ENCODE measurements at regions not wholly inside any gene's neighbourhood (a gene's known extent, or its start where the extent isn't known, plus 50 kb on each side); places are given as distances from the start of the nearest gene placed in this dataset.

DNA sequence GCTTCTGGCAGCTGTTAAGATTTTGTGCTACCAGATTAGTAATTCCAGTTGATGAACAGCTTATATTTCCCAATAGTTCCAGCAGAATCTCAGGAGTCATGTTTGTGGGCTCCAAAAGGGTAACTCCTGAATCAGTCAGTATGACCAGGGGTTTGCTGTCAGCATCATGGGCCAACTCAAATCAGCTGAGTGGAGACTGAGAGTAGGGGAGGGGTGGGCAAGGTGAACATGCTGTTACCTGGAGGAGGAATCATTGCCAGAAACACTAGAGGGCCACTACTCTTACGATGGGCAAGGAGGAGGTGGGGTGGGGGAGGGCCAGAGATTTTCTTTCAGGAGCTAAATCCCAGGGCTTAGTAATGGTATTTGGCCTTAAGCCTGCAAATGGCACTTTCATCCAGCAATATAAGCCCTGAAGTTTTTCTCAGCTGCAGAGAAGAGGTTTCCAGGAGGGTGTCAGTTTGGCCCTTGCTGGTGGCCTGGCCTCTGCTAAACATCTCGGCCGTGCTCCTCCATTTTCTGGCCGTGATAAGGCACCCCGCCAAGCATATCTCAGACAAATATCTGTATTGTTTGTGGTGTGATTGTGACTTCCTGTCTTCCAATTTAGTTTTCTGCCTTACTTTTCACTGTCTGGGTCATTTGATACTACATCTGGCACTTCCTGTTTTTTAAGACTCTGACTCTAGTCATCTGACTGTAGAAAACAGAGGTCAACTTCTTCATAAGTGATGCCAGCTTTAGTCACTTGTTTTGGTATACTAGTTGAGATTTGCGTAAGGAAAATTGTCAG lies 120.5 kb upstream of the CXCR4 start:
- DNase-seq, result no peak

- no peak for DNase-seq
These were observed 118.1 kb upstream of the CXCR4 start for GRCh38 chr2:136236019-136236418.

DNA sequence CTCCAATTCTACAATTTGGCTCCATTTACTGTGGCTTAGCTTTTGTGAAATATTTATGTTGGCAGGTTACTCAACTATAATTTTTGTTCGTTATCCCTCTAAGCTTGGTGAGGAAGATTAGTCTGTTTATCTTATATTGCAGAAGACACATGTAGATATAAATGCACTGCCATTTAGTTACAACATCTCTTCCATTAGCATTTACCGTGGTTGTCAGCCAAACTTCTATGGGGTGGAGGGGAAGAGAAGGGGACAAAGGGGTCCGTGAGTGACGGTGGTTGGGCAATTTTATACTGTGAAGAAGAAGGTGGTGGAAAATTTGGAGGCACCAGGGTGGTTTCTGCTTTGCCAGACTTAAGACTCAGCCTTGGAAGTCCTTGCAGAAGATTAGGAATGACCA lies 117.6 kb upstream of the CXCR4 start:
- no peak for DNase-seq

- DNase-seq, result no peak
These were observed 116.3 kb upstream of the CXCR4 start for GRCh38 chr2:136234261-136234660.

DNA sequence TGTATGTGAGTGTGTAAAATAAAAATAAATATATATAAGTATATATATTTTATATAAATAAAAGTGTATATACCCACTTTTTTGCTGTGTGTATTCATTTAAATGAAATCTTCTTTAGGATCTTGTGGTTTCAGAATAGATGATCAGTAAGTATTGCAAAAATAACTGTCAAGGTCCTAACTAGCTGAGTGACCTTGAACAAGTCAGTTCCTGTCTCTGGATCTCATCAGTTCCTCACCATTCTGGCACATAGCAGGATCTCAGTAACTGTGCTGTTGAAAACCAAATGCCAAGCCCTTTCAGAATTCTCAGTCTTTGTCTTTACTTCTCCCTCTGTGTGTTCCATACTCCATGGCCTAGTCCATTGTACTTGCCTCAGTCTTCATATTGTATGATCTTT lies 115.3 kb upstream of the CXCR4 start:
- no peak for DNase-seq

GRCh38 chr2:136232456-136233172 lies 114.7 kb upstream of the CXCR4 start:
- DNase-seq, result no peak

DNA sequence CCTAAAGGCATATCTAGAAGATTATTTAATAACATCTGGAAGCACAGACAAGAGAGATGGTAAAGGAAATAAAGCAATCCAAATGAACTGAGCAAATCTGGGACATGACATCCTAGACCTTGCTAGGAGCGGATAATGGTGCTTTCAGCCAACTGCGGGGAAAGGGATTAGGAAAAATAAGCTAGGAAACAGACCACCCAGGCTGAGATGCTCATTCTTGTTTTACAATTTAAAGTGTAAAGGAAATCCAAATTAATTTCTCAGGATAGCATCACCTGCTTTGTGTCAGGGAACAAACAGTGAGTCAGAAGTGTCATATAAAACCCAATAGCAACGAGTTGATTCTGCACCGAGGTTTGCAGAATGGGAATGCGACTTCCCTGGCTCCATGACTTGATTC lies 112.5 kb upstream of the CXCR4 start:
- no peak for DNase-seq

DNA sequence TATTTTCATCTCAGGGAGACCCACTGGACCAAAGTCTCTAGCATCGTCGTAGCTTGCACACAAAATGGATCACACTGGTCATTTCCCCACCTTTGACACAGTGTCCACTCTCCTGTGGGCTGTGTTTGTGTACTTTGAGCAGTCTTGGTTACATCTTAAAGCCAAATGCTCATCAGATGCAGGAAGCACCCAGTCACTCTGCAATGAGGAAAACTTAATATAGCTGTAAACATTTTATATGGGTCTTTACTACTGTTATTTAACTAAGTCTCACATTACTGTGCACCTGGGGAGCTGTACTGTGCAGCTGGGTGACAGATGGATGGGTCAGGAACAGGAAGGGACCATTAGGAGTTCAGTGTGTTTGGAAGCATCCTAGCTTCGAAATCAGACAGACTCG lies 109.0 kb upstream of the CXCR4 start:
- no peak for DNase-seq

GRCh38 chr2:136225950-136226835 lies 108.2 kb upstream of the CXCR4 start:
- no peak for DNase-seq

DNA sequence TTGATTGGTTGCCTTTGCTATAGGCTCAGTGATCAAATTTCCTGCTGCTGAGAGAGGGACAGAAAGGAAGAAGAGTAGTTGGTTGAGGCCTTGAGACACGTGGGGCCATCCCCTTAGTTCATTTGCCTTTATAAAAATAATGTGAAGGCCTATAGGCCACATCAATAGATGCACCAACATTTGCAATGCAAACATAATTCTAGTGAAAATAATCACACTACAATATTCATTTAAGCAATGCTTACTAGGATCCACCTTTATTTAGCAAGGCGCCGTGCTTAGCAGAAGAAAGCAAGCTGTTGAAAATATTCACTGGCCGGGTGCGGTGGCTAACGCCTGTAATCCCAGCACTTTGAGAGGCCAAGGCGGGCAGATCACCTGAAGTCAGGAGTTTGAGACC lies 105.3 kb upstream of the CXCR4 start:
- no peak for DNase-seq

- no peak for DNase-seq
These were observed 104.9 kb upstream of the CXCR4 start for GRCh38 chr2:136222862-136223261.

- no peak for DNase-seq
These were observed 103.1 kb upstream of the CXCR4 start for GRCh38 chr2:136221026-136221425.

GRCh38 chr2:136219963-136220362 lies 102.0 kb upstream of the CXCR4 start:
- DNase-seq, result no peak

DNA sequence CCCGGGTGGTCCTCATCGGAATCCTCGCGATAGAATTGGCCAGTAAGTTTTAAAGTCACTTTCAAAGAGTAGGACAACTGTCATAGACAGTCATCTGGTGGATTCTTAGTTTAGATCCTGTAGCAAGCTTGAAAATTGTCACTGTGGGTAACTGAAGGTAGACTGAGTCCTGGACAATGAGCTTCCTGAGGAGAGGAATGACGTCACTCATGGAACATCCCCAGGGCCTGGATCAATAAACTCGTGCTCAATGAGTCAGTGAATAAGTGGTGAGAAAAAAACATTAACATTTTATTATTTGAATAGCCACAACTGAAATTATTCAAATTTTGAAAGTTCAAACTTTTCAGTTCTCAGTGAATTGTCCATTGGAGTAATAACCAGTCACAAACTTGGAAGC lies 101.4 kb upstream of the CXCR4 start:
- no peak for DNase-seq

DNA sequence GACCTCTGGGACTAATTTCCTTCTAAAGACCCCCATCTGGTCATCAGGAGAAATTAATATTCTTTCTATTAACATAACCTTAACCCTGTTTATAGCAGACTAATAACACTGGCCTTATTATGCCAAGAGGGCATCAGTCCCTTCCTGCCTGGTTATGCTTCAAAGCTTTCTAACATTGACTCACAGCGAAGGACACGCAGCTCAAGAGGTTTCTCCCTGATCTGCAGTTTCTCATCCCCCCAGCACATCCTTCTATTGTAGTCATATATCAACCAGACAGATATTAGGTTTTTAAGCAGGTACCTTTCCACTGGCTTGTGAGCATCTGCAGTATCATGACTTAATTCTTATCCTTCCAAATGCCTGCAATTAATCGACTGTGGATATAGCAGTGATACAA lies 100.0 kb upstream of the CXCR4 start:
- DNase-seq, result no peak

GRCh38 chr2:136215908-136216472 lies 98.0 kb upstream of the CXCR4 start:
- no peak for DNase-seq

DNA sequence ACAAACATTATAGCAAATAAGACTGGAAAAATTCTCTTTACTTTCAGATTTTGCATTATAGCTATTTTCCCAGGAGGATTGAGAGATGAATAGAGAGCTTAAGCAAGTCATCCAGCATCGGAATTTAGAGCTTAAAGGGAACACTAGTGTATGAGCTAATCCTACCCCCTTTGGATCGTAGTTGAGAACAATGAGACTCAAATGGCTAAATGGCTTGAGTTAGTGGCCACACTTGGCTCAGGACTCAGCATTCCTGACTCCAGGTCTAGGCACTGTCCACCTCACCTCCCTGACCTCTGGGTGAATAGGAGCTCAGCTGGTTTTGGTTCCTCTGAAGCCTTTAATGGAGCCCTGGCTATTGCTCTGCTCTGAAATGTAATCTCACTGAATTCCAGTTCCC lies 97.5 kb upstream of the CXCR4 start:
- no peak for DNase-seq

GRCh38 chr2:136214307-136215200 lies 96.6 kb upstream of the CXCR4 start:
- DNase-seq, result no peak

GRCh38 chr2:136213836-136214235 lies 95.9 kb upstream of the CXCR4 start:
- no peak for DNase-seq

DNA sequence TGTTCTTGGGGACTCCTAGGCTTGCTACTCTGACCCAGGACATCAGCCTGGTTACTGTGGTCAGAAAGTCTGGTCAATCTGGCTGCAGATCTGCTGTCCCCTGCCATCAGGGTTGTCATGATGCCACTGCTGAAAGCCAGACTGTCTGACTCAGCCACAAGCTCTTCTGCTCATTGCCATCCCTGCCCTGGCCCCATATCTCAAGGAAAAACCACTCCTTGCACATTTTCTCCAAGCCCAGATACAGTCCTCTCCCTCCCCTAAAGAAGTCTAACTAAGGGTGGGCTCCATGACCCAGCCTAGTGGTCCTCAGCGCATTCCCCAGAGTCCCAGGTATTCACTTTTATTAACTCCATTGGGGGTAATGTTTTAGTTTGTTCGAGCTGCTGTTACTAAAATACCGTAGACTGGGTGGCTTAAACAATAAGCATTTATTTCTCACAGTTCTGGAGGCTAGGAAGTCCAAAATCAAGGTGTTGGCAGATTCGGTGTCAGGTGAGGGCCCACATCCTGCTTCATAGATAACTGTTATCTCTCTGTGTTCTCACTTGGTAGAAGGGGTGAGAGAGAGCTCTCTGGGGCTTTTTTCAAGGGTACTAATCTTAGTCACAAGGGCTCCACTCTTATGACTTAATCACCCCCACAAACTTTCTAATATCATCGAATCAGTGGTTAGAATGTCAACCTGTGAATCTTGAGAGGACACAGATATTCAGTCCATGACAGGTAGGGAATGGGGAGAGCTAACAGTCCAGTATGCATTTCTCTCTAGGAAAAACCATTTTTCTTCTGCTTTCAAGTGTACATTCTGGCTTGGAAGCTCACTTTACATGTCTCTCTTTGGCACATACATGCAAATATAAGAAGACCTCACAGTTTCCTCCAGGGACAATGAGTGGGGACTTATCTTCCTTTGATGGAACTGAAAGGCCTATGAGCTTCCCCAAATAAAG lies 94.8 kb upstream of the CXCR4 start:
- no peak for DNase-seq

DNA sequence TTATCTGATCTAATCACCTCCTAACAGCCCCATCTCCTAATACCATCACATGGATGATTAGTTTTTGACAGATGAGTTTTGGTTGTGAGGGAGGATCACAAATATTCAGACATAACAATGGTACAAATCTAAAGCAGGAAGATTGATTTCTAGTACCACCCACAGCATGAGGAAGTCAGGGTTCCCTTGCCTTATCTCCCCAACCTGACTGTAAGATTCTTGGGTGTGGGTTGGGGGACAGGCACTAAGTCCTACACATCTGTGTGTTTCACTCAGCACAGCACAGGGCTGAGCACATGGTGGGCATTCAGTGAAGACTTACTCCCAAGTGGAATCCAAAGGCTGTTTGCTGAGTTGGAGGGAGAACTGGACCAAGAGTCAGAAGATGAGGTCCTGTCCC lies 93.8 kb upstream of the CXCR4 start:
- no peak for DNase-seq
